HCT116 (cell line): ENCODE measurements at regions not wholly inside any gene's neighbourhood (a gene's known extent, or its start where the extent isn't known, plus 50 kb on each side); places are given as distances from the start of the nearest gene placed in this dataset.

Experiments
- ATAC-seq: fragments of 200-7000 bp; cut with Tn5 transposase; 2 replicates; pipeline ENCODE4 v1.9.1; 2020; ENCODE audit warnings: mild to moderate bottlenecking, moderate library complexity
- BruUV-seq: library from RNA; stranded (reverse); fragments of 400-500 nt; replicated peaks from 2 replicates; lab custom pipeline; 2021; lab: Mats Ljungman, UMichigan
- CTCF ChIA-PET: fragments of 300-600 bp; sonication (Branson Sonifier 250); formaldehyde crosslinking; loops from one replicate; lab custom pipeline; 2021; ENCODE audit warnings: antibody characterized with exemption; lab: Charles Lee
- POLR2A ChIA-PET: fragments of 300-600, 350-600 bp; sonication (Branson Sonifier 250); formaldehyde crosslinking; loops from one replicate; lab custom pipeline; 2021; ENCODE audit warnings: antibody characterized with exemption; lab: Charles Lee
- RAD21 ChIA-PET, 2 experiments: fragments of 300-600 bp; sonication (Branson Sonifier 250); formaldehyde crosslinking; loops; one replicate each; lab custom pipeline; 2023; ENCODE audit warnings: low total read pairs in 2 of 2; ENCODE audit not compliant: uncharacterized antibody in 2 of 2, unreplicated experiment in 2 of 2, low non-redundant PET in 1 of 2; lab: Charles Lee
- DNase-seq: peaks from one replicate; pipeline ENCODE4 v3.0.0-alpha.2; 2010; ENCODE audit warnings: low read depth, low spot score
- H2AFZ ChIP-seq: fragments of 200-600 bp; shearing (Covaris generic), sonication (generic); 2 replicates; pipeline ENCODE4 v1.6.1; 2017; ENCODE audit warnings: low read depth, mixed run types, mixed read lengths, antibody characterized with exemption, low read length; ENCODE audit not compliant: poor library complexity, severe bottlenecking
- H3K27ac ChIP-seq: 2 replicates; pipeline ENCODE4 v1.5.1; 2012; ENCODE audit warnings: low read depth, low read length
- H3K27me3 ChIP-seq: fragments of 200-600 bp; sonication (generic); 2 replicates; pipeline ENCODE4 v1.6.1; 2016; ENCODE audit warnings: mixed run types, low read length, mixed read lengths; ENCODE audit not compliant: insufficient read depth
- H3K36me3 ChIP-seq, 2 experiments: fragments of 200-500 bp in 1 of 2; fragments of 200-600 bp in 1 of 2; sonication (Bioruptor generic) in 1 of 2; sonication (generic) in 1 of 2; 2 replicates each; pipeline versions ENCODE4 v1.5.1 to v1.6.1; 2014 to 2016; ENCODE audit warnings: low read length in 2 of 2, inconsistent platforms in 1 of 2, mixed read lengths in 1 of 2, mixed run types in 1 of 2; ENCODE audit not compliant: insufficient read depth in 2 of 2, control insufficient read depth in 1 of 2
- H3K4me1 ChIP-seq, 2 experiments: fragments of 200-600 bp in 1 of 2; sonication (generic) in 1 of 2; 2 replicates each; pipeline versions ENCODE4 v1.5.1 to v1.6.1; 2012 to 2017; ENCODE audit warnings: low read length in 2 of 2, inconsistent platforms in 1 of 2, mild to moderate bottlenecking in 1 of 2, mixed read lengths in 1 of 2, mixed run types in 1 of 2, moderate library complexity in 1 of 2; ENCODE audit not compliant: insufficient read depth in 2 of 2, control insufficient read depth in 1 of 2
- H3K4me2 ChIP-seq: fragments of 200-600 bp; sonication (generic); 2 replicates; pipeline ENCODE4 v1.6.1; 2017; ENCODE audit warnings: mixed run types, low read length, mixed read lengths
- H3K4me3 ChIP-seq, 2 experiments: fragments of 200-600 bp in 1 of 2; sonication (generic) in 1 of 2; replicated peaks in 1 of 2; 2 replicates each; pipeline ENCODE4 v1.5.1; 2011 to 2016; ENCODE audit warnings: low read length in 2 of 2, control low read depth in 1 of 2, low read depth in 1 of 2, mild to moderate bottlenecking in 1 of 2, mixed read lengths in 1 of 2, mixed run types in 1 of 2
- H3K79me2 ChIP-seq: fragments of 200-600 bp; sonication (generic); 2 replicates; pipeline ENCODE4 v1.6.1; 2017; ENCODE audit warnings: mild to moderate bottlenecking, mixed run types, low read length, moderate library complexity, mixed read lengths; ENCODE audit not compliant: insufficient read depth
- H3K9ac ChIP-seq: fragments of 200-600 bp; sonication (generic); 2 replicates; pipeline ENCODE4 v1.6.1; 2016; ENCODE audit warnings: low read length, mixed read lengths
- H3K9me2 ChIP-seq: fragments of 200-600 bp; sonication (generic), shearing (Covaris generic); 2 replicates; pipeline ENCODE4 v1.6.1; 2017; ENCODE audit warnings: mixed run types, mild to moderate bottlenecking, moderate library complexity; ENCODE audit not compliant: insufficient read depth
- H3K9me3 ChIP-seq, 2 experiments: fragments of 200-500 bp in 1 of 2; fragments of 200-600 bp in 1 of 2; sonication (Bioruptor generic) in 1 of 2; sonication (generic) in 1 of 2; 2 replicates each; pipeline ENCODE4 v1.6.1; 2014 to 2017; ENCODE audit warnings: low read length in 2 of 2, mixed read lengths in 2 of 2, inconsistent platforms in 1 of 2, low read depth in 1 of 2, mild to moderate bottlenecking in 1 of 2, mixed run types in 1 of 2, moderate library complexity in 1 of 2; ENCODE audit not compliant: control insufficient read depth in 1 of 2, insufficient read depth in 1 of 2
- H4K20me1 ChIP-seq: fragments of 200-600 bp; sonication (generic), shearing (Covaris generic); 2 replicates; pipeline ENCODE4 v1.6.1; 2017; ENCODE audit warnings: mixed run types, mild to moderate bottlenecking, moderate library complexity; ENCODE audit not compliant: insufficient read depth
- ATF3 ChIP-seq: IDR thresholded peaks from 2 replicates; pipeline ENCODE4 v1.6.1; 2012
- CEBPB ChIP-seq: IDR thresholded peaks from 2 replicates; pipeline ENCODE4 v1.6.1; 2012; ENCODE audit warnings: low read depth
- CTCF ChIP-seq, 3 experiments: fragments of 200-600 bp in 1 of 3; sonication (generic) in 1 of 3; IDR thresholded peaks in 2 of 3; conservative IDR thresholded peaks in 1 of 3; 2 replicates each; pipeline ENCODE4 v1.5.1; 2012 to 2017; ENCODE audit warnings: low read depth in 2 of 3, low read length in 2 of 3, antibody characterized with exemption in 1 of 3, borderline replicate concordance in 1 of 3, control low read depth in 1 of 3, mild to moderate bottlenecking in 1 of 3, mixed read lengths in 1 of 3, mixed run types in 1 of 3, moderate library complexity in 1 of 3; ENCODE audit not compliant: insufficient read depth in 1 of 3
- EGR1 ChIP-seq: IDR thresholded peaks from 2 replicates; pipeline ENCODE4 v1.6.1; 2012; ENCODE audit warnings: low read depth
- EZH2 ChIP-seq: fragments of 200-600 bp; sonication (generic); IDR thresholded peaks from 2 replicates; pipeline ENCODE4 v1.6.1; 2017; ENCODE audit warnings: antibody characterized with exemption, mixed run types
- EZH2phosphoT487 ChIP-seq: fragments of 200-600 bp; IDR thresholded peaks from 2 replicates; pipeline ENCODE4 v1.6.1; 2018; ENCODE audit warnings: antibody characterized with exemption, borderline replicate concordance
- FOSL1 ChIP-seq: IDR thresholded peaks from 2 replicates; pipeline ENCODE4 v1.6.1; 2012; ENCODE audit warnings: low read depth
- JUND ChIP-seq: IDR thresholded peaks from 2 replicates; pipeline ENCODE4 v1.6.1; 2012
- MAX ChIP-seq: IDR thresholded peaks from 2 replicates; pipeline ENCODE4 v1.6.1; 2012
- POLR2A ChIP-seq: IDR thresholded peaks from 2 replicates; pipeline ENCODE4 v1.7.0; 2011; ENCODE audit warnings: borderline replicate concordance; ENCODE audit not compliant: insufficient read depth, insufficient read length; ENCODE audit errors: extremely low read depth
- POLR2AphosphoS5 ChIP-seq: IDR thresholded peaks from 2 replicates; pipeline ENCODE4 v1.6.1; 2011; ENCODE audit warnings: mild to moderate bottlenecking, low read depth, low read length, moderate library complexity
- RAD21 ChIP-seq: IDR thresholded peaks from 2 replicates; pipeline ENCODE4 v1.6.1; 2012; ENCODE audit warnings: low read depth, mild to moderate bottlenecking
- SIN3A ChIP-seq: IDR thresholded peaks from 2 replicates; pipeline ENCODE4 v1.6.1; 2012; ENCODE audit warnings: low read depth
- SP1 ChIP-seq: IDR thresholded peaks from 2 replicates; pipeline ENCODE4 v1.6.1; 2012; ENCODE audit warnings: low read depth
- SRF ChIP-seq: IDR thresholded peaks from 2 replicates; pipeline ENCODE4 v1.6.1; 2012; ENCODE audit warnings: low read depth
- TCF7L2 ChIP-seq: IDR thresholded peaks from 2 replicates; pipeline ENCODE4 v1.7.0; 2011; ENCODE audit warnings: borderline replicate concordance, inconsistent platforms; ENCODE audit not compliant: insufficient read depth, insufficient read length; ENCODE audit errors: extremely low read depth
- YY1 ChIP-seq: IDR thresholded peaks from 2 replicates; pipeline ENCODE4 v1.6.1; 2011; ENCODE audit warnings: low read length, low read depth, moderate library complexity, mild to moderate bottlenecking; ENCODE audit not compliant: insufficient replicate concordance; ENCODE audit errors: extremely low read depth
- ZFX ChIP-seq: fragments of 450-650 bp; IDR thresholded peaks from 2 replicates; pipeline ENCODE4 v1.6.1; 2017
- intact Hi-C: fragments of 100-400 bp; cut with micrococcal nuclease; formaldehyde crosslinking; loops from 2 replicates; pipeline ENCODE4 v1.10.0; 2022

GRCh38 chr7:14988941-14989340, 86.4 kb upstream of the DGKB start:
- H3K4me1 ChIP-seq, result no peaks in the 10 kb centered on the region
- H3K9ac ChIP-seq, result no peak overlapping the region
- intact Hi-C loops, result no loop called here
- H3K27ac ChIP-seq, result no peak overlapping the region
- BruUV-seq, result no TSS peak
- H3K36me3 ChIP-seq, result no peaks in the 10 kb centered on the region
- CTCF ChIA-PET, result interaction anchor here (0.9 kb wide), 1 partner anchor 16 kb away, joined by 3 read pairs; no protein-coding TSS in a partner anchor
- no peak for TF ChIP-seq ZFX
- no peak for TF ChIP-seq ATF3
- TF ChIP-seq MAX, result no peak
- TF ChIP-seq CTCF (IDR thresholded peaks at IDR 0.05 in 2 of 3, conservative IDR thresholded peaks at IDR 0.05 in 1 of 3; ENCODE audit: borderline replicate concordance in 1 of 3, insufficient read depth in 1 of 3, low read depth in 2 of 3, low read length in 2 of 3), result no peak
- no peaks in the 10 kb centered on the region for H3K9me3 ChIP-seq
- ATAC-seq (no peak), DNase-seq (no peak)
- no peaks in the 10 kb centered on the region for H4K20me1 ChIP-seq
- no peak overlapping the region for H3K4me2 ChIP-seq
- H3K4me3 ChIP-seq, result no peak overlapping the region
- H3K27me3 ChIP-seq, result no peaks in the 10 kb centered on the region
- no peaks in the 10 kb centered on the region for H3K9me2 ChIP-seq
- no peak overlapping the region for H2AFZ ChIP-seq
- POLR2A ChIA-PET, result no interaction called here
- RAD21 ChIA-PET, result no interaction called here
- H3K79me2 ChIP-seq, result no peaks in the 10 kb centered on the region

GRCh38 chr7:14978687-14979086, 76.1 kb upstream of the DGKB start:
- ChIA-PET CTCF (interaction anchor here (0.7 kb wide), 1 partner anchor 18 kb away, joined by 3 read pairs; no protein-coding TSS in a partner anchor), RAD21 (no interaction called here), POLR2A (no interaction called here)
- Histone ChIP-seq H3K27me3 (no peaks in the 10 kb centered on the region), H3K9me2 (no peaks in the 10 kb centered on the region; the same call in 1 of the 2 replicates), H2AFZ (no peak overlapping the region), H3K79me2 (no peaks in the 10 kb centered on the region), H3K27ac (no peak overlapping the region), H3K4me1 (no peaks in the 10 kb centered on the region), H3K4me3 (no peak overlapping the region), H3K4me2 (no peak overlapping the region), H3K36me3 (no peaks in the 10 kb centered on the region), H4K20me1 (no peaks in the 10 kb centered on the region), H3K9me3 (no peaks in the 10 kb centered on the region), H3K9ac (no peak overlapping the region)
- intact Hi-C loops, result no loop called here
- ATAC-seq, result no peak
- no TSS peak for BruUV-seq
- DNase-seq, result no peak
- TF ChIP-seq SIN3A (no peak), FOSL1 (no peak), POLR2AphosphoS5 (no peak), CEBPB (no peak), EZH2 (no peak), ATF3 (no peak), JUND (no peak), EZH2phosphoT487 (no peak), SRF (no peak), POLR2A (no peak), MAX (no peak), RAD21 (no peak), YY1 (no peak), TCF7L2 (no peak), ZFX (no peak), SP1 (no peak), EGR1 (no peak)
